H1 (cell line): ENCODE measurements at regions not wholly inside any gene's neighbourhood (a gene's known extent, or its start where the extent isn't known, plus 50 kb on each side); places are given as distances from the start of the nearest gene placed in this dataset.

Experiments
- CTCF ChIA-PET: fragments of 300-600 bp; sonication (Branson Sonifier 250); formaldehyde crosslinking; loops from one replicate; lab custom pipeline; 2021; ENCODE audit not compliant: partially characterized antibody; lab: Charles Lee
- POLR2A ChIA-PET: fragments of 300-600 bp; sonication (Branson Sonifier 250); formaldehyde crosslinking; loops from one replicate; lab custom pipeline; 2021; ENCODE audit warnings: inconsistent platforms; ENCODE audit not compliant: partially characterized antibody; lab: Charles Lee
- DNase-seq, 2 experiments: peaks; one replicate each; pipeline versions ENCODE4 v3.0.0 to v3.0.0-alpha.2; 2010 to 2022; ENCODE audit warnings: low spot score in 2 of 2, low read depth in 1 of 2, mixed read lengths in 1 of 2
- FAIRE-seq: peaks from 2 replicates; lab custom pipeline; 2011; peaks lifted over from hg19 to GRCh38; lab: Jason Lieb, UNC
- H2AFZ ChIP-seq: 2 replicates; pipeline ENCODE4 v1.8.1; 2012; ENCODE audit warnings: low read length, inconsistent platforms
- H2AK5ac ChIP-seq: 2 replicates; pipeline ENCODE4 v1.6.1; 2013; ENCODE audit warnings: low read depth, low read length
- H2BK120ac ChIP-seq: replicated peaks from 2 replicates; pipeline ENCODE3; 2013; ENCODE audit warnings: low read depth, low read length, inconsistent platforms
- H2BK12ac ChIP-seq: 2 replicates; pipeline ENCODE4 v1.6.1; 2013; ENCODE audit warnings: low read depth, low read length
- H2BK15ac ChIP-seq: 2 replicates; pipeline ENCODE4 v1.6.1; 2013; ENCODE audit warnings: low read length
- H2BK20ac ChIP-seq: 2 replicates; pipeline ENCODE4 v1.6.1; 2013; ENCODE audit warnings: low read length
- H2BK5ac ChIP-seq: 2 replicates; pipeline ENCODE4 v1.6.1; 2013; ENCODE audit warnings: low read depth, low read length
- H3K14ac ChIP-seq: 2 replicates; pipeline ENCODE4 v1.6.1; 2013; ENCODE audit warnings: inconsistent platforms; ENCODE audit not compliant: insufficient read length
- H3K18ac ChIP-seq: 2 replicates; pipeline ENCODE4 v1.6.1; 2013; ENCODE audit warnings: low read length; ENCODE audit errors: extremely low read depth
- H3K23ac ChIP-seq: 2 replicates; pipeline ENCODE4 v1.6.1; 2013; ENCODE audit warnings: inconsistent platforms; ENCODE audit not compliant: insufficient read length
- H3K23me2 ChIP-seq: 2 replicates; pipeline ENCODE4 v1.6.1; 2013; ENCODE audit warnings: low read depth, low read length
- H3K27ac ChIP-seq: 2 replicates; pipeline ENCODE4 v1.6.1; 2011; ENCODE audit warnings: low read depth, low read length, inconsistent platforms
- H3K27me3 ChIP-seq, 4 experiments: replicated peaks in 1 of 4; 1 replicate in 1 of 4; 2 replicates in 3 of 4; pipeline versions ENCODE4 v1.6.1 to v1.8.1; 2011 to 2013; ENCODE audit warnings: low read length in 3 of 4, mild to moderate bottlenecking in 3 of 4, inconsistent platforms in 2 of 4, mixed read lengths in 2 of 4, moderate library complexity in 1 of 4; ENCODE audit not compliant: control insufficient read depth in 3 of 4, insufficient read depth in 3 of 4; ENCODE audit errors: extremely low read depth in 1 of 4
- H3K36me3 ChIP-seq, 4 experiments: 2 replicates each; pipeline versions ENCODE4 v1.6.1 to v1.8.1; 2011 to 2013; ENCODE audit warnings: mild to moderate bottlenecking in 4 of 4, low read length in 3 of 4, moderate library complexity in 2 of 4, control low read depth in 1 of 4, inconsistent platforms in 1 of 4; ENCODE audit not compliant: insufficient read depth in 4 of 4, control insufficient read depth in 2 of 4
- H3K4ac ChIP-seq: replicated peaks from 2 replicates; pipeline ENCODE3; 2013; ENCODE audit warnings: low read length, low read depth, mixed read lengths, inconsistent platforms; ENCODE audit not compliant: insufficient read length
- H3K4me1 ChIP-seq, 4 experiments: replicated peaks in 1 of 4; 1 replicate in 1 of 4; 2 replicates in 3 of 4; pipeline versions ENCODE4 v1.6.1 to v1.8.1; 2011 to 2013; ENCODE audit warnings: low read length in 3 of 4, inconsistent platforms in 2 of 4, mixed read lengths in 1 of 4; ENCODE audit not compliant: insufficient read depth in 4 of 4, control insufficient read depth in 3 of 4
- H3K4me2 ChIP-seq, 2 experiments: 2 replicates each; pipeline versions ENCODE4 v1.6.1 to v1.8.1; 2011 to 2013; ENCODE audit warnings: low read depth in 2 of 2, low read length in 2 of 2, control low read depth in 1 of 2, inconsistent platforms in 1 of 2, mild to moderate bottlenecking in 1 of 2; ENCODE audit not compliant: insufficient read depth in 1 of 2
- H3K4me3 ChIP-seq, 4 experiments: fragments of 200-600, 300-600 bp in 1 of 4; sonication (generic), shearing (Covaris generic), sonication (Bioruptor Twin) in 1 of 4; 2 replicates each; pipeline versions ENCODE4 v1.5.1 to v1.8.1; 2011 to 2016; ENCODE audit warnings: low read length in 4 of 4, low read depth in 3 of 4, control low read depth in 2 of 4, inconsistent platforms in 2 of 4, mild to moderate bottlenecking in 2 of 4, mixed read lengths in 1 of 4, moderate library complexity in 1 of 4; ENCODE audit not compliant: insufficient read depth in 2 of 4; ENCODE audit errors: extremely low read depth in 1 of 4
- H3K56ac ChIP-seq: replicated peaks from 2 replicates; pipeline ENCODE3; 2013; ENCODE audit warnings: low read depth, mild to moderate bottlenecking, mixed read lengths, low read length, inconsistent platforms; ENCODE audit not compliant: insufficient read length
- H3K79me1 ChIP-seq: 2 replicates; pipeline ENCODE4 v1.6.1; 2013; ENCODE audit warnings: low read depth, low read length, control low read depth
- H3K79me2 ChIP-seq, 2 experiments: 2 replicates each; pipeline versions ENCODE4 v1.6.1 to v1.8.1; 2012 to 2013; ENCODE audit warnings: low read length in 2 of 2, mild to moderate bottlenecking in 2 of 2, inconsistent platforms in 1 of 2; ENCODE audit not compliant: insufficient read depth in 2 of 2, control insufficient read depth in 1 of 2
- H3K9ac ChIP-seq, 4 experiments: replicated peaks in 1 of 4; 1 replicate in 1 of 4; 2 replicates in 3 of 4; pipeline versions ENCODE4 v1.6.1 to v1.8.1; 2011 to 2013; ENCODE audit warnings: low read depth in 3 of 4, low read length in 3 of 4, control low read depth in 2 of 4, mild to moderate bottlenecking in 2 of 4, moderate library complexity in 2 of 4, inconsistent platforms in 1 of 4; ENCODE audit errors: extremely low read depth in 1 of 4
- H3K9me3 ChIP-seq, 2 experiments: 2 replicates each; pipeline versions ENCODE4 v1.6.1 to v1.8.1; 2012 to 2013; ENCODE audit warnings: mild to moderate bottlenecking in 2 of 2, moderate library complexity in 2 of 2, control low read depth in 1 of 2, inconsistent platforms in 1 of 2, low read depth in 1 of 2, low read length in 1 of 2, mixed read lengths in 1 of 2; ENCODE audit not compliant: insufficient read depth in 2 of 2
- H4K20me1 ChIP-seq, 2 experiments: replicated peaks in 1 of 2; 2 replicates each; pipeline versions ENCODE3 to v1.8.1; 2011 to 2013; ENCODE audit warnings: inconsistent platforms in 2 of 2, low read length in 2 of 2, mild to moderate bottlenecking in 1 of 2; ENCODE audit not compliant: insufficient read depth in 2 of 2, control insufficient read depth in 1 of 2
- H4K5ac ChIP-seq: 2 replicates; pipeline ENCODE4 v1.6.1; 2013; ENCODE audit warnings: low read length, low read depth, mixed read lengths, inconsistent platforms; ENCODE audit not compliant: insufficient read length
- H4K8ac ChIP-seq: 2 replicates; pipeline ENCODE4 v1.8.0; 2013; ENCODE audit warnings: mild to moderate bottlenecking, moderate library complexity, low read length, inconsistent platforms; ENCODE audit not compliant: insufficient read depth; ENCODE audit errors: extremely low read depth
- H4K91ac ChIP-seq: replicated peaks from 2 replicates; pipeline ENCODE3; 2013; ENCODE audit warnings: low read length, mixed read lengths, inconsistent platforms; ENCODE audit not compliant: insufficient read length
- BACH1 ChIP-seq: IDR thresholded peaks from 2 replicates; pipeline ENCODE4 v1.6.1; 2012; ENCODE audit warnings: low read length, improper control_type of control experiment
- EZH2 ChIP-seq: fragments of 200-600 bp; sonication (generic); IDR thresholded peaks from 2 replicates; pipeline ENCODE4 v1.7.1; 2012; ENCODE audit warnings: low read depth, mild to moderate bottlenecking, moderate library complexity, low read length, inconsistent platforms; ENCODE audit not compliant: severe bottlenecking
- KDM4A ChIP-seq: IDR thresholded peaks from one replicate; pipeline ENCODE4 v1.7.1; 2012; ENCODE audit warnings: low read depth, mild to moderate bottlenecking, moderate library complexity, low read length, inconsistent platforms; ENCODE audit not compliant: severe bottlenecking
- NRF1 ChIP-seq: IDR thresholded peaks from 2 replicates; pipeline ENCODE4 v1.6.1; 2011; ENCODE audit warnings: mild to moderate bottlenecking, low read depth, low read length, improper control_type of control experiment
- POLR2AphosphoS5 ChIP-seq: IDR thresholded peaks from 2 replicates; pipeline ENCODE4 v1.6.1; 2011; ENCODE audit warnings: low read depth, low read length
- RAD21 ChIP-seq, 2 experiments: IDR thresholded peaks in 1 of 2; conservative IDR thresholded peaks in 1 of 2; 2 replicates each; pipeline ENCODE4 v1.6.1; 2011; ENCODE audit warnings: low read depth in 2 of 2, low read length in 2 of 2, improper control_type of control experiment in 1 of 2, inconsistent platforms in 1 of 2, mild to moderate bottlenecking in 1 of 2, moderate library complexity in 1 of 2
- SAP30 ChIP-seq: fragments of 300-600 bp; sonication (generic); IDR thresholded peaks from 2 replicates; pipeline ENCODE4 v1.7.1; 2012; ENCODE audit warnings: low read length, moderate library complexity, mild to moderate bottlenecking, inconsistent platforms; ENCODE audit not compliant: insufficient read depth, insufficient replicate concordance
- SP4 ChIP-seq: IDR thresholded peaks from 2 replicates; pipeline ENCODE4 v1.6.1; 2012; ENCODE audit warnings: low read length, inconsistent platforms
- TAF1 ChIP-seq: IDR thresholded peaks from 2 replicates; pipeline ENCODE4 v1.6.1; 2011; ENCODE audit warnings: mild to moderate bottlenecking, low read depth, low read length
- TBP ChIP-seq: IDR thresholded peaks from 2 replicates; pipeline ENCODE4 v1.6.1; 2011; ENCODE audit warnings: low read depth, low read length, improper control_type of control experiment
- WGBS, 2 experiments: shearing (Covaris generic) in 1 of 2; methylation state at CpG; one replicate each; pipeline versions ENCODE4 v1.1.6 to v1.1.7; 2013 to 2015; ENCODE audit warnings: low lambda C conversion rate in 2 of 2, mixed read lengths in 2 of 2, inconsistent platforms in 1 of 2, low coverage in 1 of 2, missing lambda C conversion rate in 1 of 2; ENCODE audit not compliant: insufficient replicate concordance in 2 of 2, insufficient coverage in 1 of 2, insufficient read length in 1 of 2; ENCODE audit errors: extremely low coverage in 1 of 2, missing lambda C conversion rate in 1 of 2; 5-methylcytosine and 5-hydroxymethylcytosine counted together

DNA sequence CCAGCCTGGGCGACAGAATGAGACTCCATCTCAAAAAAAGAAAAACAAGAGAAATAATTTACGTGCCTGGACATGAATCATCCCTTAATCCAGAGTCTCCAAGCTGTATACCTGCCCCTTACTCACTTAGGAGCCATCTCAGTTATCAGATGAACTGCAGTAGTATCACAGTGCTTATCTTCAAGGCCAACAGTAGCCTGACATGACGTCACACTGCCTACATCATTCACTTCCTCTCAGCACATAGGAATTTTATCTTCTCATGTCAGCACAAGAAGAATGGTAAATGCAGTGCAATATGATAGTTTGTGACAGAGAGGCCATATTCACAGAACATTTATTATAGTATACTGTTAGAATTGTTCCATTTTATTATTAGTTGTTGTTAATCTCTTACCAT is 216.6 kb downstream of the SS18 start:
- TF ChIP-seq TBP (no peak), POLR2AphosphoS5 (no peak), KDM4A (no peak), TAF1 (no peak), SP4 (no peak), NRF1 (no peak), RAD21 (IDR thresholded peaks at IDR 0.05 in 1 of 2, conservative IDR thresholded peaks at IDR 0.05 in 1 of 2; ENCODE audit: low read depth in 2 of 2, low read length in 2 of 2) (no peak), SAP30 (no peak), BACH1 (no peak), EZH2 (no peak)
- TF ChIP-seq, all 59 proteins: peak for 0
- H4K91ac ChIP-seq, result no peak overlapping the region
- H3K9me3 ChIP-seq, result peaks cover 0 to 2% of the 10 kb centered on the region in 2 experiments; a peak in 1 of 4 replicates
- H4K5ac ChIP-seq, result no peak overlapping the region
- H3K27ac ChIP-seq, result no peak overlapping the region
- H3K4ac ChIP-seq, result no peak overlapping the region
- no peaks in the 10 kb centered on the region for H4K20me1 ChIP-seq
- DNase-seq (no peak), FAIRE-seq (no peak)
- no peaks in the 10 kb centered on the region for H3K79me1 ChIP-seq
- H2BK15ac ChIP-seq, result no peak overlapping the region
- H3K36me3 ChIP-seq, result no peaks in the 10 kb centered on the region
- no peak overlapping the region for H3K4me3 ChIP-seq
- no peak overlapping the region for H2AK5ac ChIP-seq
- no peak overlapping the region for H2BK120ac ChIP-seq
- H3K23ac ChIP-seq, result no peak overlapping the region
- H3K23me2 ChIP-seq, result no peaks in the 10 kb centered on the region
- WGBS, 2 experiments, result 81% methylated on average over 3 of the region's 3 CpGs; no CpG with 5 or more reads in 1 of the 2 experiments
- H3K79me2 ChIP-seq, result no peaks in the 10 kb centered on the region
- H3K9ac ChIP-seq, result no peak overlapping the region
- ChIA-PET POLR2A (no interaction called here), CTCF (interaction anchor here (1.6 kb wide), 1 partner anchor 27 kb away, joined by 3 read pairs; no protein-coding TSS in a partner anchor)
- no peak overlapping the region for H2BK12ac ChIP-seq
- no peak overlapping the region for H3K14ac ChIP-seq
- no peaks in the 10 kb centered on the region for H3K27me3 ChIP-seq
- H4K8ac ChIP-seq, result no peak overlapping the region
- no peaks in the 10 kb centered on the region for H3K4me1 ChIP-seq
- H3K56ac ChIP-seq, result no peak overlapping the region
- H2BK5ac ChIP-seq, result no peak overlapping the region
- H2BK20ac ChIP-seq, result no peak overlapping the region
- no peak overlapping the region for H2AFZ ChIP-seq
- no peak overlapping the region for H3K18ac ChIP-seq
- H3K4me2 ChIP-seq, result no peak overlapping the region
